ENCODE measurements at regions not wholly inside any gene's neighbourhood (a gene's known extent, or its start where the extent isn't known, plus 50 kb on each side); places are given as distances from the start of the nearest gene placed in this dataset.

GRCh38 chr1:103243481-103243880 is 135.2 kb upstream of the COL11A1 start:
- TF ChIP-seq CTCF (conservative IDR thresholded peaks at IDR 0.05) (no peak), ZFX (IDR thresholded peaks at IDR 0.05) (no peak)

Data from C4-2B (cell line).